T1000 (cell line): ENCODE measurements at regions not wholly inside any gene's neighbourhood (a gene's known extent, or its start where the extent isn't known, plus 50 kb on each side); places are given as distances from the start of the nearest gene placed in this dataset.
"Not testable (repeated sequence)": the region's sequence is repeated elsewhere in the genome, so short reads cannot be mapped to it uniquely, and the experiment has no call there.

Source experiments
- DNase-seq: peaks from one replicate; lab custom pipeline; 2025; ENCODE audit warnings: mixed read lengths; lab: John Stamatoyannopoulos, UW

DNA sequence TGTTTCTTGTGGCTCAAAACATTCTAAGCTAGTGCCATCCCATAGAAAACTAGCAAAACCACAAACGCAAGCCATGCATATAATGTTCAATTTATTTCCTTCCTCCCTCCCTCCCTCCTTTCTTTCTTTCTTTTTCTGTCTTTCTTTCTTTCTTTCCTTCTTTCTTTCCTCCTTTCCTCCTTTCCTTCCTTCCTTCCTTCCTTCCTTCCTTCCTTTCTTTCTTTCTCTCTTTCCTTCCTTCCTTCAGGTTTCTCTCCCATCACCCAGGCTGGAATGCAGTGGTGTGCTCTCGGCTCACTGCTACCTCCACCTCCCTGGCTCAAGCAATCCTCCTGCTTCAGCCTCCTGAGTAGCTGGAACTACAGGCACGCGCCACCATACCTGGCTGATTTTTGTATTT lies 492.8 kb upstream of the PROK2 start:
- DNase-seq = no peak

DNA sequence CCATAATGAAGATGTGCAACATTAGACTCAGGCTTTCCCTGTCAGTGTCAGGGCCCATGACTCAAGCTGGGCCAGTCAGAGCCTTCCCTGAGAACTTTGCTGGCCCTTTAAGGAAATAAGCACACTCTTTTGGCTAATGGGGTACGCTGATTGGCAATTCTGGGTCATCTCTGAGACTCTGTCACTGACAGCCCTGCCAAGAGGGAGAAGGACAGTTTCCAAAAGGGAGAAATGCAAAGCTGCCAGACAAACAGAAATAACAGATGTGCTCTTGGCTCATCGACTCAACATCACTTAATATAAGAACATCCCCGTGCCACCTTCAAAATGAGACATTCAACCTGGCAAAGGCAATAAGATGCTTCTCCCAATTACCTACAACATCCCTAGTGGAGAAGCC lies 491.9 kb upstream of the PROK2 start:
- no peak for DNase-seq

DNA sequence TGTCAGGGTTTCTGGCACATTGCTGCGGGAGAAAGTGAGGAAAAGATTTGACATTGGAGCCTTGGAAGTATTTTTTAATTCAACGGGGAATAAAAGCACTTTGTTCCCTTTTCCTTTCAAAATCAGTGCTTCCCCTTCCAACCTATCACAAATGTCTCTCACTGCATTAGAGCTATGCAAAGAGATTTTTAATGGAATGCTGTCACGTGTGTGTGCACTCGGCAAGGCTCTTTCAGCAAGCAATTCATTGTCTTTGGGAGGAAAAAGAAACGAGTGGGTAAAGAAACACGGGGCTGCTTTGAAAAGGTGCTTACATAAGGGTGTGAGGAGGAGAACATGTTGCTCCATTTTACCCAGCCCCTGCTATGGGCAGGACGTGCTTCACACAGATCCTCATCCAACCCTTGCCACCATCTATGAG lies 490.4 kb upstream of the PROK2 start:
- DNase-seq = no peak

DNA sequence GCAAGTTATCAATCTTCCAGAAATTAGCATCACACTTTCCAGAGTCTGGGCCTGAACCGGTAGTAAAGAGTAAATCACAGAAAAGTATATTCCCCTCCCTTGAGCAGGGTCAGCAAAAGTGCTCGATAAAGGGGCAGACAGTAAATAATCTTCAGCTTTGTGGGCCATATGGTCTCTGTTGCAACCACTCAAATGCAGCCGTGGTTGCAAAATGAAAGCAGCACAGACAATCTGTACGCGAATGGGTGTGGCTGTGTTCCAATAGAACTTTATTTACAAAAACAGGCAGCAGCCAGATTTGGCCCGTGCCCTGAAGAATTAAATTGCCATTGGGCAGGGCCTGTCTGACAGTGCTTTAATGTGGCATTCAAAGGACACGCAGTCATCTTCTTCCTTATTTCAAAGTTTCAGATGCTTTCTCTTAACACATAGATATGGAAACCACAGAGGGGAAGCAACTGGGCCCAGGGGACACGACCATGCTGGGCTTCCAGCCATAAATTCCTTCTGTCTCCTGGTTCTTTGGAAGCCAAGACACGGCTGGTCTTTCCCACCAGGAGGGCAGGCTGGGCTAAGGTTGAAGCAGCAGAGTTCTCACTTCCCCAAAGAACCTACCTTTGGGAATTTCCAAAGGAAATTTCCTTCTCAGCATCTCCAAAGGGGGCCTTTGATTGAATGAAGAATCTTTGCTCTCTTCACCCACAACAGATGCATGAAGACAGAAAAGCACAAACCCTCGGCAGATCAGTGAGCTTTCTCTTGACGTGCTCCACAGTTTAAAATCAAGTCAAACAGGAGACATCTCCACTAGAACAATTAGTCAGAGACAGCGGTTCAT lies 489.8 kb upstream of the PROK2 start:
- DNase-seq = peak; percentile 80

- peak; percentile 21 for DNase-seq
These were observed 488.7 kb upstream of the PROK2 start for GRCh38 chr3:72273615-72274014.

GRCh38 chr3:72272356-72272755 lies 487.4 kb upstream of the PROK2 start:
- DNase-seq = no peak

- no peak for DNase-seq
These were observed 487.0 kb upstream of the PROK2 start for GRCh38 chr3:72271923-72272322.

- no peak for DNase-seq
These were observed 486.3 kb upstream of the PROK2 start for GRCh38 chr3:72271216-72271615.

DNA sequence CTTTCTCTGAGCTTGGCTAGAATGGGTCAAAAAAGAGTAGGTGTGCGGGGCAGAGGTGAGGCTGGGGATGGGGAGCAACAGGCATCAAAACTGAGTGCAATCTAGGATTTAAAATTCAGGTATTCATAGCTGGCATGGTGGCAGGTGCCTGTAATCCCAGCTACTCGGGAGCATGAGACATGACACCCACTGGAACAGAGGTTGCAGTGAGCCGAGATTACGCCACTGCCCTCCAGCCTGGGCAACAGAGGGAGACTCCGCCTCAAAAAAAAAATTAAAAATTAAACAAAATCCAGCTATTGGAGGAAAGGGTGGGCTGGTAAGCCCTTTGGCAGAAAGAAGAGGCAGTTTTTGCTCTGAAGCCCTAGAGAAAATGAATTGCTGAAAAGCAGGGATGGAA lies 485.8 kb upstream of the PROK2 start:
- DNase-seq = no peak

DNA sequence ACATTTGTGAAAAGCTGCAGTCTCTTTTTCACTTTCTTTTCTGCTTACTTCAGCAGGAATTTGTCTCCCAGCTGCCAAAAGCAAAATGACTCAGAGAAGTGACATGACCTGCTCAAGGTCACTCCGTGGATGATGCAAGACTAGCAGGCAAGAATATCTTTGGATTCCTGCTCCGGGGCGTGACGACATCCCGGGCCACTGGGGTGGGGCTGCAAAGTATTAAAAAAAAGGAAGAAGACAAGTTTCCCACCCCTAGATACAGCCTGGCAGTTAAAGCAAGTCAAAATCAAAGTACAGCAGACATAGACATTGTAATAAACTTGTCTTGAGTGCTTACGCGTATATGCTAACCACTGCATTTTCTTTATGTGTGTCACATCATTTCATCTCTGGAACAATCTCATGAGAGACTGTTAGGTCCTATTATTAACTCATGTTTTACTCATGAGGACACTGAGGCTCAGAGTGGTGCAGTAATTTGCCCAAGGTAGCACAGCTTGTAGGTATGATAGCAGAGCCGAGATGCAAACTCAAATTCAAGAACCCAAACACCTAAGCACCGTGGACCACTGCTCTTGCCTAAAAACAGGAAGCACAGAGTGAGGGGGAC lies 485.2 kb upstream of the PROK2 start:
- peak; percentile 77 for DNase-seq

DNA sequence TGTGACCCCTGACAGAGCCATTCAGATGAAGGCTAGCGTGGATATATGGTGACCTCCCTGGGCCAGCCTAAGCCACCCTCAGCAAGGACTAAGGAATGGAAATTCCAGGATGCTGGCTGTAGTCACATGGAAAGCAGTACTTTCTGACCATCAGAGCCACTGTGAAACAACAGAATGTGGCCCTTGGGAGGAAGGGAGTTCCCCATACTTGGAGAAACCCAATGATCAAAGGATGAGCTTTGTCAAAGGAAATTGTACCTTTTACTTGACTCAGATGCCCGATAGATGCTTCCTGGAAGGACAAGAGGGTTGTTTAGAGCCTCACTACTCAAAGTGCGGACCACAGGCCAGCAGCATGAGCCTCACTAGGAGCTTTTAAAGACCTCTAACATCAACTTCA lies 484.5 kb upstream of the PROK2 start:
- no peak for DNase-seq

DNA sequence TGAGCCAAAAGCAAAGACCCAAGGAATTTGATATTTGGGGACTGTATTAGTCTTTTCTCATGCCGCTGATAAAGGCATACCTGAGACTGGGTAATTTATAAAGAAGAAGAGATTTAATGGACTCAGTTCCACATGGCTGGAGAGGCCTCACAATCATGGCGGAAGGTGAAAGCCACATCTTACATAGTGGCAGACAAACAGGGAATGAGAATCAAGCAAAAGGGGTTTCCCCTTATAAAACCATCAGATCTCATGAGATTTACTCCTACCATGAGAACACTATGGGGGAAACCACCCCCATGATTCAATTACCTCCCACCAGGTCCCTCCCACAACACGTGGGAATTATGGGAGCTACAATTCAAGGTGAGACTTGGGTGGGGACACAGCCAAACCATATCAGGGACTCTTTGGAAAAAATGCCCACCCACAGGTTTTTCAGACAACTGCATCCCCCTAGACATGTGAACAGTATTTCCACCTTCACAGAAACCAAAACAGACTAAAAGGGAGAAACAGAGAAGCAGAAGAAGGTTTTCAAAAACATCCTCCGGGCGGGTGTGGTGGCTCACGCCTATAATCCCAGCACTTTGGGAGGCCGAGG lies 482.1 kb upstream of the PROK2 start:
- DNase-seq = not testable (repeated sequence)

DNA sequence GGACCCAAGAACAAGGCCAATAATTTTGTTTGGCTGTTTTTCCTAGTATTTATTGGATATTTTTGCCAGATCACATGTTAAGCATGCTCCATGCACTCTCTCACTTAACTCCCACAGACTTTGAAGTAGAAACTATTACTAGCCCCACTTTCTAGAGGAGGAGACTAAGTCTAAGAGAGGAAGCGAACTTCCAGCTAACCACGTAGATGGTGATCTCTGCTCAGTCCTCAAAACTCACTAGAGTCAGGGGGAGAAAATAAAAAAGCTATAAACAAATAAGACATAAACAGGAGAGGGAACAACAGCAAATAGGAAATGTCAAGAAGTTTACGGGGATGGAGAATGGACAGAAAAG lies 481.0 kb upstream of the PROK2 start:
- no peak for DNase-seq

DNA sequence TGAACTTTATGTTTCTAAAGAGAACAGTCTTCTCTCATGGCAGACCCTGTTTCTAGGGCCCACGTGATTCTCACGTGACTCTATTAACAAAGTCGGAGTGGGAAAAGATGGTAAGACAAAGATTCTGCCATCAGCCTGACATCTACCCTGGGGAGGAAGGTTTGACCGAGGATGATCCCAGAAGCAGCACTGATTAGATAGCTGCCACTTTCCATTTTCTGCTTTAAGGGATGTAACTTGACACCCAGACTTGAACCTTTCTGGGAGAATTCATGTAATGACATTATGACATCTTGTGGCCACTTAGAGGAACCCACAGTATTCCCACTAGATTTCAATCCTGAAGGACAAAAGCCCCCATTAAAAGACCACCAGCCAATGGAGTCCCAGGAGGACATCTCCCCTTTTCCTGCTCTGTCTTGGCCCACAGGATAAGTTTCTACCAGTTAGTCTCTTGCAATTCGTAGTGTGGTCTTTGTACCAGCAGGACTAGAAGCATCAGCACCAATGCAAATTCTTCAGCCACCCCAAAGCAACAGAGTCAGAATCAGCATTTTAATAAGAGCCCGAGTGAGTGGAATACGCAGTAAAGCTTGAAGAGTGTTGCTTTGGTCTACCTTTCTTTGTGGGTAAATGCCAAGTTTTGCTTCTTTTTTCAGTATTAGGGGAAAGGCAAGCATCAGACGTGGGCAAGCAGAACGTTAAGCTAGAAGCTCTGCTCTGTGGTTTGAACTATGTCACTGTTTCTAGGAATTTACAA lies 480.5 kb upstream of the PROK2 start:
- DNase-seq = no peak

DNA sequence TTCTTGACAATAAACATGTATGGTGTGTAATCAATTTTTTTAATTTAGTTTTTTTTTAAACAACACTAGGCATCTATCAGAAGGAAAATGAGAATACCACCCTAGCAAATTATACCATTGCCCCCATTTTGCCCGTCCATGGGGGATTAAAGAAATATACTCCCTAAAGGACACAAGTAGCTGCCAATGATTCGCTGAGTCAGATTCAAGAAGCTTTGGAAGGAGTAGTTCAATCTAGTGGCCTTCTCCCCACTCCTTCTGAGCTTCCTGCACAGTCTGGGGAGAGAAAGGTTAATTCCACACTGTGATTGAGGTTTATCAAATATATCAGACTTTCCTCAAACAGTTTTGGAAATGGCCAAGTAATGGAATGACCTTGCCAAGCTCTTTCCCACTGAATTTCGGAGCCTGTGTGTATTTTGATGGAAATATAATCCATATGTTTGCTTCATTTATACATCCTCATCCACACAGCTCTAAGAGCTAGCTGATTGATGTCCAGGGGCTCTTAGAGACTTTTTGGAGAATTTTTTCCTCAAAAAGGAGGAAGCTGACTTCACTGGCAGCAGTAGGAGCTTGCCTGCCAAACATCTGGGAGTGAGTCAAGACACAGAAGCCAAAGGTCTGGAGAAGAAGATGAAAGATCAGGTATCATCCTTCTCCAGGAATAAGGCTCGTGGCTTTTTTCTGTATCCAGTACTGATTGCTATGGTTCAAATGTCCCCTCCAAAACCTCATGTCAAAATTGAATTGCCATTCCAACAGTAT lies 478.5 kb upstream of the PROK2 start:
- no peak for DNase-seq

DNA sequence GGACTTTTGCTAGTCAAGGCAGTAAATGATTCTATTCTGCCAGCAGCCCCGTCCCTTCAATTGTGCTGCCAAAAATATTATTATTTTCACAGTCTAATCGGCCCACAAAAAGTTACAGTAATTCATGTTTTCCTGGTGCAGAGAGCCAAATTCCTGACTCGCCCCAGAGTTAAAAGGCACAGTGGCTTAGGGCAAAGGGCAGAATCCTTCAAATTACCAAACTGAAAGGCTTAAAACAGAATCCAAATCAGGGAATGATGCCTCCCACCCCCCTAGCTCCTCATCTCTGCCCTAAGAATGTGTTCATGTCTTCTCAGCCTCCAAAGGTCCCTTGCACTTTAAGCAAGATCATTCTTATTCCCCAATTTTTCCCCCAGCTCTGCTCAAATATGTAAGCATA lies 477.8 kb upstream of the PROK2 start:
- DNase-seq = no peak

DNA sequence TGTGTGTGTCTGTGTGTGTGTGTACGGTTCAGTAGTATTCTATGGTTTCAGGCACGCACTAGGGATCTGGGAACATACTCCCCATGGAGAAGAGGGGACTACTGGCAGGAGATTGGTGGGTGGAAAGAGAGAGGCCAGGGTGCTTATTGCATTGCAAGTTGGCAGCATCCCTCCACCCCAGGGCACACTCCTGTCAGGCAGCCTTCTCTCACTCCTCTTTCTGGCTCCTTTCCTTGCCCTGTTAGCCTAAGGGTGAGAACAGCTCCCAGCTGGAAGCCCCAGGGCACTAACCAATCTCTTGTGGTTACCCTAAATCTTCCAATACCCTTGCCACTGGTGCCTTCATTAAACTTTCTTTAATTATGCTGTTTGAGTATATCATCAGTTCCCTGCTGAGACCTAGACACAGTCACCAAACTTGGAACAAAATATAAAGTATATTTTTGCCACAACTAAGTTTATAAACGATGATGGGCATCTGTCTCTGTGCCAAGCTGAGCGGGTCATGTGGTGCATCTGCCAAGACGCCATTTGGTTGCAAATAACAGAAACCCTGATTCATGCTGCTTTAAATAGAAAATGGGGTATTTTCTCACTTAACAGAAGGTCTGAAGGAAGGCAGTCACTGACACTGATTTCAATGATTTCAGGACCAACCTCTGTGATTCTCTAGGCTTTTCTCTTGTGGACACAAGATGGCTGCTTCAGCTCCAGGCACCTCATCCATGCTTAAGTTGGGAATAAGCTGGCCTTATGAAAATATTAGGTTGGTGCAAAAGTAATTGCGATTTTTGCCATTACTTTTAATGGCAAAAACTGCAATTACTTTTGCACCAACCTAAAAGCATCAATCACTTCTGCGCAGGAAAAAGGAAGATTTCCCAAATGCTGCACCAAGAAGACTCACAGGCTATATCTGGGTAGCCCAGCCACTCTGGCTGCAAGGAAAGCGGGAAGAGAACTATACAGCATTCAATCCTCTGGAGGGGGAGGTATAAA lies 476.9 kb upstream of the PROK2 start:
- DNase-seq = peak; percentile 29

GRCh38 chr3:72260588-72260910 lies 475.6 kb upstream of the PROK2 start:
- no peak for DNase-seq

- DNase-seq = no peak
These were observed 475.0 kb upstream of the PROK2 start for GRCh38 chr3:72259755-72260587.
